ENCODE measurements at regions not wholly inside any gene's neighbourhood (a gene's known extent, or its start where the extent isn't known, plus 50 kb on each side); places are given as distances from the start of the nearest gene placed in this dataset.

GRCh38 chr4:188956566-188956965, 817.3 kb downstream of the TRIML1 start:
- intact Hi-C loops (cut with DNase I), result no loop called here
- no peak overlapping the region for H3K9ac ChIP-seq (ENCODE audit: low read length in 3 of 3)

DNA sequence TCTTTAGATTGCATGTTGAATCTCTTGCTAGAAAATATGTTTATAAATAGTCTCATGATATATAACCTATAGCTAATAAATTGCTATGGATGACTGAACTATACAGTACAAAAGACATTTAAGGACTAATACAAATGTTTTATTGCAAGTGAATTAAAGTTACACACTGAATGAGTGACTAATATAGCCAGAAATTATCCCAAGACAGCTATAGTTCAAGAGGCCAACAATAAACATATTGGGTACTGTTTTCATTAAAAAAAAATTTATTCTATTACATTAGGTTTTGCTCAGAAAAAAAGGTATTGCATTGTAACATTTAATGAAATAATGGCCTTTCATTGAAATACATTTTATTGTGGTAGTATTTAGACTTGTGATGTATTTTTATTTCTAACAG, 819.1 kb downstream of the TRIML1 start:
- H3K4me3 ChIP-seq (ENCODE audit: low read length in 3 of 3), result no peak overlapping the region
- FAIRE-seq (peak; percentile 3), DNase-seq (no peak)
- no peaks in the 10 kb centered on the region for H3K36me3 ChIP-seq (ENCODE audit: control insufficient read depth in 2 of 3, insufficient read depth in 3 of 3, low read length in 3 of 3)
- H3K9ac ChIP-seq (ENCODE audit: low read length in 3 of 3), result no peak overlapping the region
- H3K27ac ChIP-seq (ENCODE audit: low read depth in 2 of 2, low read length in 2 of 2), result no peak overlapping the region
- intact Hi-C loops (cut with DNase I), result no loop called here
- H3K4me1 ChIP-seq (ENCODE audit: control insufficient read depth in 2 of 3, insufficient read depth in 2 of 3, low read depth in 1 of 3, low read length in 3 of 3), result no peaks in the 10 kb centered on the region
- no peak for TF ChIP-seq CTCF (IDR thresholded peaks at IDR 0.05; ENCODE audit: borderline replicate concordance, extremely low read depth, insufficient read depth)
- no peaks in the 10 kb centered on the region for H3K9me3 ChIP-seq (ENCODE audit: control insufficient read depth in 2 of 3, insufficient read depth in 1 of 3, low read length in 3 of 3)
- H3K27me3 ChIP-seq (ENCODE audit: control insufficient read depth, insufficient read depth, low read length), result no peaks in the 10 kb centered on the region

More at GRCh38 chr4:188956566-188956965, 817.3 kb downstream of the TRIML1 start:
- H3K27me3 ChIP-seq (ENCODE audit: control insufficient read depth, insufficient read depth, low read length), result no peaks in the 10 kb centered on the region
- H3K4me3 ChIP-seq (ENCODE audit: low read length in 3 of 3), result no peak overlapping the region
- no peaks in the 10 kb centered on the region for H3K4me1 ChIP-seq (ENCODE audit: control insufficient read depth in 2 of 3, insufficient read depth in 2 of 3, low read depth in 1 of 3, low read length in 3 of 3)
- no peaks in the 10 kb centered on the region for H3K36me3 ChIP-seq (ENCODE audit: control insufficient read depth in 2 of 3, insufficient read depth in 3 of 3, low read length in 3 of 3)
- DNase-seq (no peak), FAIRE-seq (no peak)
- no peak for TF ChIP-seq CTCF (IDR thresholded peaks at IDR 0.05; ENCODE audit: borderline replicate concordance, extremely low read depth, insufficient read depth)
- no peak overlapping the region for H3K27ac ChIP-seq (ENCODE audit: low read depth in 2 of 2, low read length in 2 of 2)
- H3K9me3 ChIP-seq (ENCODE audit: control insufficient read depth in 2 of 3, insufficient read depth in 1 of 3, low read length in 3 of 3), result no peaks in the 10 kb centered on the region

GRCh38 chr4:188959424-188959823, 820.2 kb downstream of the TRIML1 start:
- no peak for DNase-seq
- Histone ChIP-seq H3K27me3 (ENCODE audit: control insufficient read depth, insufficient read depth, low read length) (no peaks in the 10 kb centered on the region), H3K27ac (ENCODE audit: low read depth in 2 of 2, low read length in 2 of 2) (no peak overlapping the region), H3K4me1 (ENCODE audit: control insufficient read depth in 2 of 3, insufficient read depth in 2 of 3, low read depth in 1 of 3, low read length in 3 of 3) (no peaks in the 10 kb centered on the region), H3K9me3 (ENCODE audit: control insufficient read depth in 2 of 3, insufficient read depth in 1 of 3, low read length in 3 of 3) (no peaks in the 10 kb centered on the region), H3K9ac (ENCODE audit: low read length in 3 of 3) (no peak overlapping the region), H3K4me3 (ENCODE audit: low read length in 3 of 3) (no peak overlapping the region), H3K36me3 (ENCODE audit: control insufficient read depth in 2 of 3, insufficient read depth in 3 of 3, low read length in 3 of 3) (no peaks in the 10 kb centered on the region)
- FAIRE-seq, result no peak
- intact Hi-C loops (cut with DNase I), result no loop called here
- TF ChIP-seq CTCF (IDR thresholded peaks at IDR 0.05; ENCODE audit: borderline replicate concordance, extremely low read depth, insufficient read depth), result no peak

GRCh38 chr4:188960411-188961093, 821.3 kb downstream of the TRIML1 start:
- peak in 2 of 5 donors; percentile 16 to 29 for DNase-seq
- H3K4me3 ChIP-seq (ENCODE audit: low read length in 3 of 3), result no peak overlapping the region
- H3K27me3 ChIP-seq (ENCODE audit: control insufficient read depth, insufficient read depth, low read length), result no peaks in the 10 kb centered on the region
- no peaks in the 10 kb centered on the region for H3K9me3 ChIP-seq (ENCODE audit: control insufficient read depth in 2 of 3, insufficient read depth in 1 of 3, low read length in 3 of 3)
- no peak overlapping the region for H3K27ac ChIP-seq (ENCODE audit: low read depth in 2 of 2, low read length in 2 of 2)
- intact Hi-C loops (cut with DNase I), result no loop called here
- no peaks in the 10 kb centered on the region for H3K4me1 ChIP-seq (ENCODE audit: control insufficient read depth in 2 of 3, insufficient read depth in 2 of 3, low read depth in 1 of 3, low read length in 3 of 3)
- no peak for FAIRE-seq
- no peak overlapping the region for H3K9ac ChIP-seq (ENCODE audit: low read length in 3 of 3)
- no peak for TF ChIP-seq CTCF (IDR thresholded peaks at IDR 0.05; ENCODE audit: borderline replicate concordance, extremely low read depth, insufficient read depth)
- H3K36me3 ChIP-seq (ENCODE audit: control insufficient read depth in 2 of 3, insufficient read depth in 3 of 3, low read length in 3 of 3), result no peaks in the 10 kb centered on the region
